GM19328 (cell line): ENCODE measurements at regions not wholly inside any gene's neighbourhood (a gene's known extent, or its start where the extent isn't known, plus 50 kb on each side); places are given as distances from the start of the nearest gene placed in this dataset.

ENCODE experiments used
- ATAC-seq: cut with Tn5 transposase; IDR thresholded peaks from one replicate; pipeline ENCODE4 v1.9.1; 2021; ENCODE audit warnings: mild to moderate bottlenecking, moderate library complexity; ENCODE audit not compliant: unreplicated experiment

GRCh38 chr10:107417446-107417845 is 252.9 kb upstream of the SORCS1 start:
- ATAC-seq, result no peak

GRCh38 chr10:107415446-107415845 is 250.9 kb upstream of the SORCS1 start:
- no peak for ATAC-seq

GRCh38 chr10:107413971-107414370 is 249.5 kb upstream of the SORCS1 start:
- ATAC-seq, result no peak

- no peak for ATAC-seq
These were observed 245.0 kb upstream of the SORCS1 start for GRCh38 chr10:107409522-107409921.

- no peak for ATAC-seq
These were observed 233.6 kb upstream of the SORCS1 start for GRCh38 chr10:107398115-107398514.

GRCh38 chr10:107391901-107392300 is 227.4 kb upstream of the SORCS1 start:
- no peak for ATAC-seq

- no peak for ATAC-seq
These were observed 226.1 kb upstream of the SORCS1 start for GRCh38 chr10:107390563-107390962.

GRCh38 chr10:107383357-107383756 is 218.9 kb upstream of the SORCS1 start:
- no peak for ATAC-seq

- no peak for ATAC-seq
These were observed 215.1 kb upstream of the SORCS1 start for GRCh38 chr10:107379601-107380000.

- ATAC-seq, result no peak
These were observed 207.3 kb upstream of the SORCS1 start for GRCh38 chr10:107371801-107372200.

GRCh38 chr10:107364872-107365271 is 200.4 kb upstream of the SORCS1 start:
- no peak for ATAC-seq

- no peak for ATAC-seq
These were observed 197.8 kb upstream of the SORCS1 start for GRCh38 chr10:107362306-107362705.

GRCh38 chr10:107357033-107357432 is 192.5 kb upstream of the SORCS1 start:
- ATAC-seq, result no peak

- no peak for ATAC-seq
These were observed 191.9 kb upstream of the SORCS1 start for GRCh38 chr10:107356396-107356795.

GRCh38 chr10:107342711-107343110 is 178.2 kb upstream of the SORCS1 start:
- ATAC-seq, result no peak

- ATAC-seq, result no peak
These were observed 176.8 kb upstream of the SORCS1 start for GRCh38 chr10:107341281-107341680.

GRCh38 chr10:107340326-107340725 is 175.8 kb upstream of the SORCS1 start:
- no peak for ATAC-seq

GRCh38 chr10:107336061-107336460 is 171.6 kb upstream of the SORCS1 start:
- no peak for ATAC-seq

- no peak for ATAC-seq
These were observed 153.1 kb upstream of the SORCS1 start for GRCh38 chr10:107317592-107317991.

GRCh38 chr10:107303203-107303602 is 138.7 kb upstream of the SORCS1 start:
- ATAC-seq, result no peak

- no peak for ATAC-seq
These were observed 135.1 kb upstream of the SORCS1 start for GRCh38 chr10:107299606-107300005.

GRCh38 chr10:107284187-107284586 is 119.7 kb upstream of the SORCS1 start:
- ATAC-seq, result no peak

- no peak for ATAC-seq
These were observed 115.8 kb upstream of the SORCS1 start for GRCh38 chr10:107280293-107280692.

GRCh38 chr10:107277591-107277990 is 113.1 kb upstream of the SORCS1 start:
- ATAC-seq, result no peak
